ENCODE measurements at regions not wholly inside any gene's neighbourhood (a gene's known extent, or its start where the extent isn't known, plus 50 kb on each side); places are given as distances from the start of the nearest gene placed in this dataset.

DNA sequence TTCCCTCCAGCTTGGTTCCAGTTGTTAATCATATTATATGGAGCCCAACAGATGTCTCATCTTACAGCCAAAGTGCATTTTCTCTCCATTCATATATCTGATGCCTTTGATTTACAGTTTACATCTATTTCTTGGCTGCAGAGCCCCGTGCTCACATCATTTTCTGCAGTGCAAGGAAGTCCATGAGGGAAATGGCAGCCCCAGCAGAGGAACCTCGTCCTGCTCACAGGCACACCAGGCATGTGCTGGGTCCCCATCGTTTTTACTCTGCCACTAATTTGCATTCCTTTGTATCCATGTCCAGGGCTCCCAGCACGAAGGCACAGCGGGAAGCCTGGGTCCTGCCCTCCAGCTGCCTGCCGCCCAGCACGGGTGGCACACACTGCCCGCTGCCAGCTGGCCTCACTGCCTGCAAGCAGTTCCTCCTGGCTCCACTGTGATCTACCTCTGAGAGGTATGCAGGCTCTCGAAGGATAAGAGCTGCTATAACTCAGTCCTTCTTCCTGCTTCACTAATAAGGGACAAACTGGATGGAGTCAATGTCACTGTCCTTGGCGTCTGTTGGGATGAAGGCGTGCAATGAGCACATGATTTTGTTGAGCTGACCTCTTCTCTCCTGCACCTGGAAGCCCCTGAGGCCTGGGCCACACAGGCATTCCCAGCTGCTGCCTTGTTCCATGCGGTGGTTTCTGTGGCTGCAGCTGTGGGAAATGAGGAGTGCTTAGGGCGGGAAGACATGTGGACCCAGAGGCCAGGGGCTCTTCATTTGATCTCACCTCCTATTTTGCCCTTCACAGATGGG lies 583.6 kb upstream of the MGMT start:
- no peak for DNase-seq (ENCODE audit: extremely low read depth, insufficient read length)
- no peak overlapping the region for H3K4me3 ChIP-seq (replicated peaks; ENCODE audit: low read depth, low read length)
- no peaks in the 10 kb centered on the region for H3K36me3 ChIP-seq (ENCODE audit: control insufficient read depth, insufficient read depth, low read length)
- TF ChIP-seq, protein P1, sequence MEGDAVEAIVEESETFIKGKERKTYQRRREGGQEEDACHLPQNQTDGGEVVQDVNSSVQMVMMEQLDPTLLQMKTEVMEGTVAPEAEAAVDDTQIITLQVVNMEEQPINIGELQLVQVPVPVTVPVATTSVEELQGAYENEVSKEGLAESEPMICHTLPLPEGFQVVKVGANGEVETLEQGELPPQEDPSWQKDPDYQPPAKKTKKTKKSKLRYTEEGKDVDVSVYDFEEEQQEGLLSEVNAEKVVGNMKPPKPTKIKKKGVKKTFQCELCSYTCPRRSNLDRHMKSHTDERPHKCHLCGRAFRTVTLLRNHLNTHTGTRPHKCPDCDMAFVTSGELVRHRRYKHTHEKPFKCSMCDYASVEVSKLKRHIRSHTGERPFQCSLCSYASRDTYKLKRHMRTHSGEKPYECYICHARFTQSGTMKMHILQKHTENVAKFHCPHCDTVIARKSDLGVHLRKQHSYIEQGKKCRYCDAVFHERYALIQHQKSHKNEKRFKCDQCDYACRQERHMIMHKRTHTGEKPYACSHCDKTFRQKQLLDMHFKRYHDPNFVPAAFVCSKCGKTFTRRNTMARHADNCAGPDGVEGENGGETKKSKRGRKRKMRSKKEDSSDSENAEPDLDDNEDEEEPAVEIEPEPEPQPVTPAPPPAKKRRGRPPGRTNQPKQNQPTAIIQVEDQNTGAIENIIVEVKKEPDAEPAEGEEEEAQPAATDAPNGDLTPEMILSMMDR (IDR thresholded peaks at IDR 0.05; ENCODE audit: insufficient read depth, low read length, poor library complexity, severe bottlenecking): no peak
- H3K27me3 ChIP-seq (replicated peaks; ENCODE audit: control insufficient read depth, insufficient read depth, low read length): no peaks in the 10 kb centered on the region

DNA sequence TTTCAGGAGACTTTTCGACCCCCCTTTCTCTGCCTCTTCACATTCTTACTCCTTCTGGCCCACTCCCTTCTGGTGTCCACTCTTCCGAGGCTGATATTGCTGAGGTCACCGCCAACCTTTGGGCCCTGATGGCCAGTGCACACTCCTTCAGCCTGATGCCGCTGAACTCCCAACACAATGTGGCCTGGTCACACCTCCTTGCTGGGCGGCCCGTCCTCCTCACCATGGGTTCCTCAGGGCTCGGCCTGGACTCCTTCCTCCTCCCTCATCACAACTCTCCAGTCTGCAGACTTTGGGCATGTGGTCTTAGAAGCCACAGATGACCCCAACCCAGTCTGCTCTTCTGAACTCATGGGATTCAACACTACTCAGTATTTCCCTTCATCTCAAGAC lies 583.0 kb upstream of the MGMT start:
- no peak for DNase-seq (ENCODE audit: extremely low read depth, insufficient read length)
- TF ChIP-seq, protein P1 (IDR thresholded peaks at IDR 0.05; ENCODE audit: insufficient read depth, low read length, poor library complexity, severe bottlenecking): no peak
- H3K4me3 ChIP-seq (replicated peaks; ENCODE audit: low read depth, low read length): no peak overlapping the region
- no peaks in the 10 kb centered on the region for H3K36me3 ChIP-seq (ENCODE audit: control insufficient read depth, insufficient read depth, low read length)
- no peaks in the 10 kb centered on the region for H3K27me3 ChIP-seq (replicated peaks; ENCODE audit: control insufficient read depth, insufficient read depth, low read length)

DNA sequence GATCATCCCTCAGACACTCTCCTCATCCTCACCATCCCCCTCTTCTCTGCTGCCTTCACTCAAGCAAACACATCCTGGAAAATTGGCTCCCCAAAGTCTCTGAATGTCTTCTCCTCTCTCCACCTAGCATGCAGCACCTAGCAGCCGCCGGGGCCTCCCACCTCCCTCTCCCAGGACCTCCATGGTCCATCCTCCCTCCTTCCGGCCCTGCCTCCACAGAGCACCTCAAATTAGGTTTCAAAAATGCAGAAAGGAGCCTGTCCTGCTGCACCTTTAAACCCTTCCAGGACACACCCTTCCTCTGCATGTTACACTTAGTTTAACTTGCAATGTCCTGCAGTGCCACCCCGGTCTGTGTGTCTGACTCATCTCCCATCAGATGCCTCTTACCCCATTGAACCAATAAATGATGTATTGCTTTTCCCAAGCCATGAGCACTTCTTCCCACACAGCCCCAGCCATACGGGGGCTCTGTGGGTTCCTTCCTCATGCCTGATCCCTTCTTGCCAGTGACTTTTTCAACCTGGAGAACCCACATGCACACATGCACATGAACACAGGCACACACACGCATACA lies 582.5 kb upstream of the MGMT start:
- no peak for DNase-seq (ENCODE audit: extremely low read depth, insufficient read length)
- TF ChIP-seq, protein P1 (IDR thresholded peaks at IDR 0.05; ENCODE audit: insufficient read depth, low read length, poor library complexity, severe bottlenecking): no peak
- no peak overlapping the region for H3K4me3 ChIP-seq (replicated peaks; ENCODE audit: low read depth, low read length)
- no peaks in the 10 kb centered on the region for H3K27me3 ChIP-seq (replicated peaks; ENCODE audit: control insufficient read depth, insufficient read depth, low read length)
- no peaks in the 10 kb centered on the region for H3K36me3 ChIP-seq (ENCODE audit: control insufficient read depth, insufficient read depth, low read length)

DNA sequence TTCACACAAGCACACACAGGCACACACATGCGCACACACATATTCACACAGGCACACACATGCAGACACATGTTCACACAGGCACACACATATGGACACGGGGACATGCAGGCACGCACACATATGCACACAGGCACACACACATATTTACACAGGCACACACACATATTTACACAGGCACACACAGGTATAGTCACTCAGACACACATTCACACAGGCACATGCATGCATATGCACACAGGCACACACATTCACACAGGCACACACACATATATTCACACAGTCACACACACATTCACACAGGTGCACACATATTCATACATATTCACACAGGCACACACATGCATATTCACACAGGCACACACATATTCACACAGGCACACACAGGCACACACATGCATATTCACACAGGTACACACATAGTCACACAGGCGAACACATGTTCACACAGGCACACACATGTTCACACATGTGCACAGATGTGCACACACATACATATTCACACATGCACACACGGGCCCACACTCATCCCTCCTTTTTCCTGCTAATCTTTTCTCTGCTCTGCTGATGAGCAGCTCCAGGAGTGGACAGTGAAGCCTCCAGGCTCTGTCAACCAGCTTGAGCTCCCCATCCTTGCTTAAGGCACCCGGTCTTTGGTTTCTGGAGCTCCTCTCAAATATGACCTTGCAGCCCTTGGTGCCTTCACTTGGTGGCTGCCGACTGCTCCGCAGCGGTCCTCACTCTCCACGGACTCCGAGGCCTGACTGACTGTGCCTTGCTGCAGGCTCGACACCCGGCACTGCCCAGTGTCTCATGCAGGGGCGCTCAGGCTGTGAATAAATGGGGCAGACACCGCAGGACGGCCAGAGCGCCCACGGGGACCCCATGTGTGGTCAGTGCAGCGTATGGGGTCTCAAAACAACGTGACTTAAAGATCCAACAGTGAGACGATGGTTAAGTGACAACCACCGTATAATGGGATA lies 581.2 kb upstream of the MGMT start:
- Histone ChIP-seq H3K27me3 (replicated peaks; ENCODE audit: control insufficient read depth, insufficient read depth, low read length) (no peaks in the 10 kb centered on the region), H3K36me3 (ENCODE audit: control insufficient read depth, insufficient read depth, low read length) (no peaks in the 10 kb centered on the region), H3K4me3 (replicated peaks; ENCODE audit: low read depth, low read length) (no peak overlapping the region)
- DNase-seq (ENCODE audit: extremely low read depth, insufficient read length): no peak
- TF ChIP-seq, protein P1 (IDR thresholded peaks at IDR 0.05; ENCODE audit: insufficient read depth, low read length, poor library complexity, severe bottlenecking): no peak

DNA sequence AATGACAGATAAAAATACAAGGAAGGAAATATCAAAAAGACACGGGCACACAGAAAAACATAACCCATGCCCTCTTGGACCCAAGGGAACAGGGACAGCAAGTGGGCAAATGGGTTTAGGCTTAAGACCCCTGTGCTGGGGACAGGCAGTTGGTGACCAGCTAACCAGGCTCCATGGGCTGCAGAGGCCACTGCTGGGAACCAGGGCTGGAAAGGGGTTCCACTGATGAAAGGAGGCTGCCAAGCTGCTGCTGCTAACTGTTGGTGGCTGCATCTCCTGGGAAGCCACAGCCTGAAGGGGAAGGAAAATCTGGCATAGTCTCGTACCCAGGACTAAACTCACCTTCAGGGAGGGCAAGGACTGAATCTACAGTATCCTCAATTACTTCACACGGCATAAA lies 579.2 kb upstream of the MGMT start:
- Histone ChIP-seq H3K4me3 (replicated peaks; ENCODE audit: low read depth, low read length) (no peak overlapping the region), H3K27me3 (replicated peaks; ENCODE audit: control insufficient read depth, insufficient read depth, low read length) (no peaks in the 10 kb centered on the region), H3K36me3 (ENCODE audit: control insufficient read depth, insufficient read depth, low read length) (no peaks in the 10 kb centered on the region)
- no peak for DNase-seq (ENCODE audit: extremely low read depth, insufficient read length)
- TF ChIP-seq, protein P1 (IDR thresholded peaks at IDR 0.05; ENCODE audit: insufficient read depth, low read length, poor library complexity, severe bottlenecking): no peak

All from GM06990 (cell line).